H9 (cell line): ENCODE measurements at regions not wholly inside any gene's neighbourhood (a gene's known extent, or its start where the extent isn't known, plus 50 kb on each side); places are given as distances from the start of the nearest gene placed in this dataset.

ENCODE experiments used
- DNase-seq: peaks from one replicate; pipeline ENCODE4 v3.0.0-alpha.2; 2017
- H2AFZ ChIP-seq: one replicate; pipeline ENCODE4 v1.6.1; 2013; ENCODE audit warnings: mild to moderate bottlenecking, low read length, control low read depth, moderate library complexity
- H2AK5ac ChIP-seq: 2 replicates; pipeline ENCODE4 v1.6.1; 2013; ENCODE audit warnings: low read length, control low read depth, mixed read lengths; ENCODE audit not compliant: insufficient read length
- H2BK120ac ChIP-seq: one replicate; pipeline ENCODE4 v1.6.1; 2013; ENCODE audit warnings: low read depth, mild to moderate bottlenecking, low read length, control low read depth, inconsistent platforms; ENCODE audit not compliant: poor library complexity, severe bottlenecking
- H2BK12ac ChIP-seq: 2 replicates; pipeline ENCODE4 v1.6.1; 2013; ENCODE audit warnings: low read length, control low read depth, mixed read lengths, low read depth; ENCODE audit not compliant: insufficient read length
- H2BK15ac ChIP-seq: 2 replicates; pipeline ENCODE4 v1.6.1; 2013; ENCODE audit warnings: low read depth, low read length, control low read depth
- H2BK20ac ChIP-seq: one replicate; pipeline ENCODE4 v1.6.1; 2013; ENCODE audit warnings: low read depth, mild to moderate bottlenecking, low read length, control low read depth, inconsistent platforms; ENCODE audit not compliant: poor library complexity, severe bottlenecking
- H2BK5ac ChIP-seq: 2 replicates; pipeline ENCODE4 v1.6.1; 2013; ENCODE audit warnings: low read length, control low read depth, mixed read lengths; ENCODE audit not compliant: insufficient read length
- H3K14ac ChIP-seq: 2 replicates; pipeline ENCODE4 v1.6.1; 2013; ENCODE audit warnings: low read length, control low read depth; ENCODE audit not compliant: insufficient read depth
- H3K18ac ChIP-seq: 2 replicates; pipeline ENCODE4 v1.6.1; 2013; ENCODE audit warnings: low read depth, mild to moderate bottlenecking, mixed read lengths, low read length, control low read depth; ENCODE audit not compliant: insufficient read length
- H3K23ac ChIP-seq: 2 replicates; pipeline ENCODE4 v1.6.1; 2013; ENCODE audit warnings: low read length, control low read depth, mixed read lengths, low read depth; ENCODE audit not compliant: insufficient read length
- H3K23me2 ChIP-seq: 2 replicates; pipeline ENCODE4 v1.6.1; 2013; ENCODE audit warnings: low read depth, mild to moderate bottlenecking, mixed read lengths, low read length, control low read depth; ENCODE audit not compliant: insufficient read length, poor library complexity, severe bottlenecking
- H3K27ac ChIP-seq: 2 replicates; pipeline ENCODE4 v1.5.1; 2013; ENCODE audit warnings: low read length, control low read depth, mixed read lengths, low read depth; ENCODE audit not compliant: insufficient read length
- H3K27me3 ChIP-seq: 2 replicates; pipeline ENCODE4 v1.6.1; 2013; ENCODE audit warnings: low read length, control low read depth, inconsistent platforms; ENCODE audit not compliant: insufficient read depth
- H3K4ac ChIP-seq: 2 replicates; pipeline ENCODE4 v1.6.1; 2013; ENCODE audit warnings: low read depth, mild to moderate bottlenecking, control low read depth, inconsistent platforms, low read length, moderate library complexity
- H3K4me1 ChIP-seq: 2 replicates; pipeline ENCODE4 v1.6.1; 2013; ENCODE audit warnings: low read length, control low read depth, inconsistent platforms; ENCODE audit not compliant: insufficient read depth
- H3K4me2 ChIP-seq: 2 replicates; pipeline ENCODE4 v1.6.1; 2013; ENCODE audit warnings: low read length, control low read depth, mixed read lengths; ENCODE audit not compliant: insufficient read length, insufficient read depth
- H3K56ac ChIP-seq: 2 replicates; pipeline ENCODE4 v1.6.1; 2013; ENCODE audit warnings: low read depth, mild to moderate bottlenecking, mixed read lengths, low read length, control low read depth; ENCODE audit not compliant: insufficient read length
- H3K79me1 ChIP-seq: 2 replicates; pipeline ENCODE4 v1.6.1; 2013; ENCODE audit warnings: low read depth, mild to moderate bottlenecking, moderate library complexity, low read length, control low read depth, inconsistent platforms; ENCODE audit not compliant: insufficient read depth, poor library complexity, severe bottlenecking
- H3K79me2 ChIP-seq: 2 replicates; pipeline ENCODE4 v1.6.1; 2013; ENCODE audit warnings: low read length, control low read depth, inconsistent platforms; ENCODE audit not compliant: insufficient read depth
- H3K9ac ChIP-seq: 2 replicates; pipeline ENCODE4 v1.6.1; 2013; ENCODE audit warnings: low read length, control low read depth, mixed read lengths; ENCODE audit not compliant: insufficient read length; ENCODE audit errors: extremely low read depth
- H3K9me3 ChIP-seq: one replicate; pipeline ENCODE4 v1.6.1; 2013; ENCODE audit warnings: low read depth, low read length, inconsistent platforms; ENCODE audit not compliant: control insufficient read depth
- H3T11ph ChIP-seq: one replicate; pipeline ENCODE4 v1.6.1; 2013; ENCODE audit warnings: mild to moderate bottlenecking, low read length, control low read depth, inconsistent platforms
- H4K20me1 ChIP-seq: one replicate; pipeline ENCODE4 v1.6.1; 2013; ENCODE audit not compliant: control insufficient read depth, insufficient read length, insufficient read depth
- H4K5ac ChIP-seq: 2 replicates; pipeline ENCODE4 v1.6.1; 2013; ENCODE audit warnings: low read depth, mild to moderate bottlenecking, mixed read lengths, low read length, control low read depth; ENCODE audit not compliant: insufficient read length
- H4K8ac ChIP-seq: replicated peaks from 2 replicates; pipeline ENCODE4 v1.6.1; 2013; ENCODE audit warnings: low read length, control low read depth, mixed read lengths, low read depth; ENCODE audit not compliant: insufficient read length
- H4K91ac ChIP-seq: 2 replicates; pipeline ENCODE4 v1.6.1; 2013; ENCODE audit warnings: low read depth, mild to moderate bottlenecking, moderate library complexity, mixed read lengths, low read length, control low read depth; ENCODE audit not compliant: insufficient read length
- H3K27ac Mint-ChIP-seq, 3 experiments: 2 replicates in 2 of 3; 3 replicates in 1 of 3; pipeline ENCODE4 v1.8.0; 2020 to 2021; ENCODE audit warnings: mixed read lengths in 3 of 3, mild to moderate bottlenecking in 1 of 3, moderate library complexity in 1 of 3
- H3K27me3 Mint-ChIP-seq: 2 replicates; pipeline ENCODE4 v1.8.0; 2021; ENCODE audit warnings: low read depth, mild to moderate bottlenecking, moderate library complexity, mixed read lengths
- H3K36me3 Mint-ChIP-seq, 3 experiments: 2 replicates in 2 of 3; 3 replicates in 1 of 3; pipeline ENCODE4 v1.8.0; 2020 to 2021; ENCODE audit warnings: low read depth in 3 of 3, mixed read lengths in 3 of 3; ENCODE audit not compliant: insufficient read depth in 1 of 3
- H3K4me1 Mint-ChIP-seq, 2 experiments: 2 replicates each; pipeline ENCODE4 v1.8.0; 2020; ENCODE audit warnings: mixed read lengths in 2 of 2
- H3K4me3 Mint-ChIP-seq, 2 experiments: 2 replicates in 1 of 2; 3 replicates in 1 of 2; pipeline ENCODE4 v1.8.0; 2020 to 2021; ENCODE audit warnings: mild to moderate bottlenecking in 2 of 2, mixed read lengths in 2 of 2, moderate library complexity in 1 of 2
- H3K9me3 Mint-ChIP-seq, 2 experiments: 2 replicates in 1 of 2; 3 replicates in 1 of 2; pipeline ENCODE4 v1.8.0; 2020; ENCODE audit warnings: mild to moderate bottlenecking in 2 of 2, mixed read lengths in 2 of 2, moderate library complexity in 1 of 2
- CTCF ChIP-seq: fragments of 200-600 bp; sonication (generic); conservative IDR thresholded peaks from 3 replicates; pipeline ENCODE4 v1.8.0; 2021; ENCODE audit warnings: antibody characterized with exemption, mild to moderate bottlenecking
- WGBS: extraction: QIAGEN DNeasy Blood & Tissue Kit; methylation state at CpG from one replicate; pipeline ENCODE4 v1.1.7; 2013; ENCODE audit warnings: missing lambda C conversion rate, low lambda C conversion rate, mixed read lengths; ENCODE audit not compliant: insufficient read length; ENCODE audit errors: extremely low coverage; 5-methylcytosine and 5-hydroxymethylcytosine counted together

GRCh38 chrX:33923262-33923661 is 208.9 kb downstream of the FAM47A start:
- H3K4me2 ChIP-seq = no peak overlapping the region

More at GRCh38 chrX:33923262-33923661, 208.9 kb downstream of the FAM47A start:
- H2BK12ac ChIP-seq = no peak overlapping the region
- no CpG with 5 or more reads among the region's 2 CpGs for WGBS
- no peak overlapping the region for H3K56ac ChIP-seq
- H3K27me3 ChIP-seq = no peaks in the 10 kb centered on the region
- H3K27ac ChIP-seq = no peak overlapping the region
- H3K36me3 Mint-ChIP-seq = peaks cover 13 to 56% (median 26%) of the 10 kb centered on the region in 3 experiments
- H3K27me3 Mint-ChIP-seq = no peaks in the 10 kb centered on the region
- no peak overlapping the region for H3K27ac Mint-ChIP-seq
- no peaks in the 10 kb centered on the region for H3K4me1 ChIP-seq
- H3K4ac ChIP-seq = no peak overlapping the region
- H3K4me1 Mint-ChIP-seq = no peaks in the 10 kb centered on the region
- H4K8ac ChIP-seq = no peak overlapping the region
- no peak overlapping the region for H4K91ac ChIP-seq
- H2BK15ac ChIP-seq = no peak overlapping the region
- peaks cover 52 to 76% of the 10 kb centered on the region in 2 experiments for H3K9me3 Mint-ChIP-seq
- no peaks in the 10 kb centered on the region for H3K79me1 ChIP-seq
- no peak for TF ChIP-seq CTCF
- no peak overlapping the region for H2BK120ac ChIP-seq
- H2AFZ ChIP-seq = no peak overlapping the region
- H3K23ac ChIP-seq = no peak overlapping the region
- H2BK20ac ChIP-seq = no peak overlapping the region
- no peaks in the 10 kb centered on the region for H3K79me2 ChIP-seq
- H3K9me3 ChIP-seq = peaks cover 6% of the 10 kb centered on the region
- no peak overlapping the region for H2BK5ac ChIP-seq
- H4K20me1 ChIP-seq = no peaks in the 10 kb centered on the region
- no peak overlapping the region for H3K9ac ChIP-seq
- H3K4me3 Mint-ChIP-seq = no peak overlapping the region
- H3T11ph ChIP-seq = no peak overlapping the region
- H4K5ac ChIP-seq = no peak overlapping the region
- no peak overlapping the region for H3K18ac ChIP-seq
- H2AK5ac ChIP-seq = no peak overlapping the region
- no peak overlapping the region for H3K14ac ChIP-seq
- DNase-seq = no peak
- no peaks in the 10 kb centered on the region for H3K23me2 ChIP-seq
